Mammary epithelial cell (primary cell): ENCODE measurements at regions not wholly inside any gene's neighbourhood (a gene's known extent, or its start where the extent isn't known, plus 50 kb on each side); places are given as distances from the start of the nearest gene placed in this dataset.

ENCODE experiments used
- EZH2 ChIP-seq: IDR thresholded peaks from 2 replicates; pipeline ENCODE4 v1.6.1; 2012; ENCODE audit warnings: low read length, inconsistent platforms, borderline replicate concordance
- TF ChIP-seq, protein P1 (sequence below), 2 donors: IDR thresholded peaks in 1 of 2; conservative IDR thresholded peaks in 1 of 2; 2 replicates each; pipeline ENCODE4 v1.5.1; 2011 to 2012; ENCODE audit warnings: inconsistent platforms in 2 of 2, low read length in 2 of 2, mild to moderate bottlenecking in 2 of 2, control low read depth in 1 of 2, low read depth in 1 of 2; ENCODE audit not compliant: insufficient read depth in 1 of 2; ENCODE audit errors: extremely low read depth in 1 of 2

DNA sequence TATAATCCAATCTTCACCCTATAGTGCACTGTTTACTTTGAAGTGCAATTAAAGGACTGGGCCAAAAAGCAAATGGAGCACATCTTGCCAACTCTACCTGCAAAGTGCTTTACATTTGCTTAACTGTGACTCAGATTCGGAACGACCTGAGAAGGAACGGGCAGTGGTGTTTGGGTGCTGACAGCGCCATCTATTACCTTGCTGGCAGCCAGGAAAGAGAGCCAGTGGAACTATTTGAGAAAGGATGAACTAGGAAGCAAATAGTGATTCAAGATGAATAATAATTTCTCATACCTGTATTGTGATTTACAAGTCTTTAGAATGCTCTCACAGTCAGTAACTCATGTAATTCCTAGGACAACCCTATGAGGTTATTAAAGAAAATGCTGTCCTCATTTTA, 312.9 kb downstream of the PDCD6IP start:
- TF ChIP-seq, protein P1, sequence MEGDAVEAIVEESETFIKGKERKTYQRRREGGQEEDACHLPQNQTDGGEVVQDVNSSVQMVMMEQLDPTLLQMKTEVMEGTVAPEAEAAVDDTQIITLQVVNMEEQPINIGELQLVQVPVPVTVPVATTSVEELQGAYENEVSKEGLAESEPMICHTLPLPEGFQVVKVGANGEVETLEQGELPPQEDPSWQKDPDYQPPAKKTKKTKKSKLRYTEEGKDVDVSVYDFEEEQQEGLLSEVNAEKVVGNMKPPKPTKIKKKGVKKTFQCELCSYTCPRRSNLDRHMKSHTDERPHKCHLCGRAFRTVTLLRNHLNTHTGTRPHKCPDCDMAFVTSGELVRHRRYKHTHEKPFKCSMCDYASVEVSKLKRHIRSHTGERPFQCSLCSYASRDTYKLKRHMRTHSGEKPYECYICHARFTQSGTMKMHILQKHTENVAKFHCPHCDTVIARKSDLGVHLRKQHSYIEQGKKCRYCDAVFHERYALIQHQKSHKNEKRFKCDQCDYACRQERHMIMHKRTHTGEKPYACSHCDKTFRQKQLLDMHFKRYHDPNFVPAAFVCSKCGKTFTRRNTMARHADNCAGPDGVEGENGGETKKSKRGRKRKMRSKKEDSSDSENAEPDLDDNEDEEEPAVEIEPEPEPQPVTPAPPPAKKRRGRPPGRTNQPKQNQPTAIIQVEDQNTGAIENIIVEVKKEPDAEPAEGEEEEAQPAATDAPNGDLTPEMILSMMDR (conservative IDR thresholded peaks at IDR 0.05 in 1 of 2, IDR thresholded peaks at IDR 0.05 in 1 of 2; ENCODE audit: extremely low read depth in 1 of 2, insufficient read depth in 1 of 2, low read depth in 1 of 2, low read length in 2 of 2), result no peak
- TF ChIP-seq EZH2, result no peak
